H1 (cell line): ENCODE measurements at regions not wholly inside any gene's neighbourhood (a gene's known extent, or its start where the extent isn't known, plus 50 kb on each side); places are given as distances from the start of the nearest gene placed in this dataset.
A peak's percentile ranks its signal among the peaks of the same experiment; 100 is the strongest.

Source experiments
- CTCF ChIA-PET: fragments of 300-600 bp; sonication (Branson Sonifier 250); formaldehyde crosslinking; loops from one replicate; lab custom pipeline; 2021; ENCODE audit not compliant: partially characterized antibody; lab: Charles Lee
- POLR2A ChIA-PET: fragments of 300-600 bp; sonication (Branson Sonifier 250); formaldehyde crosslinking; loops from one replicate; lab custom pipeline; 2021; ENCODE audit warnings: inconsistent platforms; ENCODE audit not compliant: partially characterized antibody; lab: Charles Lee
- DNase-seq, 2 experiments: peaks; one replicate each; pipeline versions ENCODE4 v3.0.0 to v3.0.0-alpha.2; 2010 to 2022; ENCODE audit warnings: low spot score in 2 of 2, low read depth in 1 of 2, mixed read lengths in 1 of 2
- FAIRE-seq: peaks from 2 replicates; lab custom pipeline; 2011; peaks lifted over from hg19 to GRCh38; lab: Jason Lieb, UNC
- H2AFZ ChIP-seq: 2 replicates; pipeline ENCODE4 v1.8.1; 2012; ENCODE audit warnings: low read length, inconsistent platforms
- H2AK5ac ChIP-seq: 2 replicates; pipeline ENCODE4 v1.6.1; 2013; ENCODE audit warnings: low read depth, low read length
- H2BK120ac ChIP-seq: replicated peaks from 2 replicates; pipeline ENCODE3; 2013; ENCODE audit warnings: low read depth, low read length, inconsistent platforms
- H2BK12ac ChIP-seq: 2 replicates; pipeline ENCODE4 v1.6.1; 2013; ENCODE audit warnings: low read depth, low read length
- H2BK15ac ChIP-seq: 2 replicates; pipeline ENCODE4 v1.6.1; 2013; ENCODE audit warnings: low read length
- H2BK20ac ChIP-seq: 2 replicates; pipeline ENCODE4 v1.6.1; 2013; ENCODE audit warnings: low read length
- H2BK5ac ChIP-seq: 2 replicates; pipeline ENCODE4 v1.6.1; 2013; ENCODE audit warnings: low read depth, low read length
- H3K14ac ChIP-seq: 2 replicates; pipeline ENCODE4 v1.6.1; 2013; ENCODE audit warnings: inconsistent platforms; ENCODE audit not compliant: insufficient read length
- H3K18ac ChIP-seq: 2 replicates; pipeline ENCODE4 v1.6.1; 2013; ENCODE audit warnings: low read length; ENCODE audit errors: extremely low read depth
- H3K23ac ChIP-seq: 2 replicates; pipeline ENCODE4 v1.6.1; 2013; ENCODE audit warnings: inconsistent platforms; ENCODE audit not compliant: insufficient read length
- H3K23me2 ChIP-seq: 2 replicates; pipeline ENCODE4 v1.6.1; 2013; ENCODE audit warnings: low read depth, low read length
- H3K27ac ChIP-seq: 2 replicates; pipeline ENCODE4 v1.6.1; 2011; ENCODE audit warnings: low read depth, low read length, inconsistent platforms
- H3K27me3 ChIP-seq, 4 experiments: replicated peaks in 1 of 4; 1 replicate in 1 of 4; 2 replicates in 3 of 4; pipeline versions ENCODE4 v1.6.1 to v1.8.1; 2011 to 2013; ENCODE audit warnings: low read length in 3 of 4, mild to moderate bottlenecking in 3 of 4, inconsistent platforms in 2 of 4, mixed read lengths in 2 of 4, moderate library complexity in 1 of 4; ENCODE audit not compliant: control insufficient read depth in 3 of 4, insufficient read depth in 3 of 4; ENCODE audit errors: extremely low read depth in 1 of 4
- H3K36me3 ChIP-seq, 4 experiments: 2 replicates each; pipeline versions ENCODE4 v1.6.1 to v1.8.1; 2011 to 2013; ENCODE audit warnings: mild to moderate bottlenecking in 4 of 4, low read length in 3 of 4, moderate library complexity in 2 of 4, control low read depth in 1 of 4, inconsistent platforms in 1 of 4; ENCODE audit not compliant: insufficient read depth in 4 of 4, control insufficient read depth in 2 of 4
- H3K4ac ChIP-seq: replicated peaks from 2 replicates; pipeline ENCODE3; 2013; ENCODE audit warnings: low read length, low read depth, mixed read lengths, inconsistent platforms; ENCODE audit not compliant: insufficient read length
- H3K4me1 ChIP-seq, 4 experiments: replicated peaks in 1 of 4; 1 replicate in 1 of 4; 2 replicates in 3 of 4; pipeline versions ENCODE4 v1.6.1 to v1.8.1; 2011 to 2013; ENCODE audit warnings: low read length in 3 of 4, inconsistent platforms in 2 of 4, mixed read lengths in 1 of 4; ENCODE audit not compliant: insufficient read depth in 4 of 4, control insufficient read depth in 3 of 4
- H3K4me2 ChIP-seq, 2 experiments: 2 replicates each; pipeline versions ENCODE4 v1.6.1 to v1.8.1; 2011 to 2013; ENCODE audit warnings: low read depth in 2 of 2, low read length in 2 of 2, control low read depth in 1 of 2, inconsistent platforms in 1 of 2, mild to moderate bottlenecking in 1 of 2; ENCODE audit not compliant: insufficient read depth in 1 of 2
- H3K4me3 ChIP-seq, 4 experiments: fragments of 200-600, 300-600 bp in 1 of 4; sonication (generic), shearing (Covaris generic), sonication (Bioruptor Twin) in 1 of 4; 2 replicates each; pipeline versions ENCODE4 v1.5.1 to v1.8.1; 2011 to 2016; ENCODE audit warnings: low read length in 4 of 4, low read depth in 3 of 4, control low read depth in 2 of 4, inconsistent platforms in 2 of 4, mild to moderate bottlenecking in 2 of 4, mixed read lengths in 1 of 4, moderate library complexity in 1 of 4; ENCODE audit not compliant: insufficient read depth in 2 of 4; ENCODE audit errors: extremely low read depth in 1 of 4
- H3K56ac ChIP-seq: replicated peaks from 2 replicates; pipeline ENCODE3; 2013; ENCODE audit warnings: low read depth, mild to moderate bottlenecking, mixed read lengths, low read length, inconsistent platforms; ENCODE audit not compliant: insufficient read length
- H3K79me1 ChIP-seq: 2 replicates; pipeline ENCODE4 v1.6.1; 2013; ENCODE audit warnings: low read depth, low read length, control low read depth
- H3K79me2 ChIP-seq, 2 experiments: 2 replicates each; pipeline versions ENCODE4 v1.6.1 to v1.8.1; 2012 to 2013; ENCODE audit warnings: low read length in 2 of 2, mild to moderate bottlenecking in 2 of 2, inconsistent platforms in 1 of 2; ENCODE audit not compliant: insufficient read depth in 2 of 2, control insufficient read depth in 1 of 2
- H3K9ac ChIP-seq, 4 experiments: replicated peaks in 1 of 4; 1 replicate in 1 of 4; 2 replicates in 3 of 4; pipeline versions ENCODE4 v1.6.1 to v1.8.1; 2011 to 2013; ENCODE audit warnings: low read depth in 3 of 4, low read length in 3 of 4, control low read depth in 2 of 4, mild to moderate bottlenecking in 2 of 4, moderate library complexity in 2 of 4, inconsistent platforms in 1 of 4; ENCODE audit errors: extremely low read depth in 1 of 4
- H3K9me3 ChIP-seq, 2 experiments: 2 replicates each; pipeline versions ENCODE4 v1.6.1 to v1.8.1; 2012 to 2013; ENCODE audit warnings: mild to moderate bottlenecking in 2 of 2, moderate library complexity in 2 of 2, control low read depth in 1 of 2, inconsistent platforms in 1 of 2, low read depth in 1 of 2, low read length in 1 of 2, mixed read lengths in 1 of 2; ENCODE audit not compliant: insufficient read depth in 2 of 2
- H4K20me1 ChIP-seq, 2 experiments: replicated peaks in 1 of 2; 2 replicates each; pipeline versions ENCODE3 to v1.8.1; 2011 to 2013; ENCODE audit warnings: inconsistent platforms in 2 of 2, low read length in 2 of 2, mild to moderate bottlenecking in 1 of 2; ENCODE audit not compliant: insufficient read depth in 2 of 2, control insufficient read depth in 1 of 2
- H4K5ac ChIP-seq: 2 replicates; pipeline ENCODE4 v1.6.1; 2013; ENCODE audit warnings: low read length, low read depth, mixed read lengths, inconsistent platforms; ENCODE audit not compliant: insufficient read length
- H4K8ac ChIP-seq: 2 replicates; pipeline ENCODE4 v1.8.0; 2013; ENCODE audit warnings: mild to moderate bottlenecking, moderate library complexity, low read length, inconsistent platforms; ENCODE audit not compliant: insufficient read depth; ENCODE audit errors: extremely low read depth
- H4K91ac ChIP-seq: replicated peaks from 2 replicates; pipeline ENCODE3; 2013; ENCODE audit warnings: low read length, mixed read lengths, inconsistent platforms; ENCODE audit not compliant: insufficient read length
- ASH2L ChIP-seq: fragments of 200-600, 300-600 bp; sonication (generic); IDR thresholded peaks from one replicate; pipeline ENCODE4 v1.7.1; 2017; ENCODE audit warnings: low read length
- BRCA1 ChIP-seq: IDR thresholded peaks from 2 replicates; pipeline ENCODE4 v1.6.1; 2012; ENCODE audit warnings: low read depth, low read length, improper control_type of control experiment
- CBX5 ChIP-seq: fragments of 300-800, 300-1000 bp; sonication (generic); IDR thresholded peaks from 2 replicates; pipeline ENCODE4 v1.7.1; 2016; ENCODE audit warnings: antibody characterized with exemption, low read length, low read depth
- EZH2 ChIP-seq: fragments of 200-600 bp; sonication (generic); IDR thresholded peaks from 2 replicates; pipeline ENCODE4 v1.7.1; 2012; ENCODE audit warnings: low read depth, mild to moderate bottlenecking, moderate library complexity, low read length, inconsistent platforms; ENCODE audit not compliant: severe bottlenecking
- JUND ChIP-seq: IDR thresholded peaks from 2 replicates; pipeline ENCODE4 v1.6.1; 2011; ENCODE audit warnings: mild to moderate bottlenecking, improper control_type of control experiment, low read length
- KDM5A ChIP-seq: fragments of 200-600 bp; IDR thresholded peaks from 2 replicates; pipeline ENCODE4 v1.7.1; 2012; ENCODE audit warnings: mild to moderate bottlenecking, low read length, inconsistent platforms, mixed read lengths
- NRF1 ChIP-seq: IDR thresholded peaks from 2 replicates; pipeline ENCODE4 v1.6.1; 2011; ENCODE audit warnings: mild to moderate bottlenecking, low read depth, low read length, improper control_type of control experiment
- POU5F1 ChIP-seq: IDR thresholded peaks from 2 replicates; pipeline ENCODE4 v1.6.1; 2011; ENCODE audit warnings: low read depth, mild to moderate bottlenecking, low read length, moderate library complexity
- RAD21 ChIP-seq, 2 experiments: IDR thresholded peaks in 1 of 2; conservative IDR thresholded peaks in 1 of 2; 2 replicates each; pipeline ENCODE4 v1.6.1; 2011; ENCODE audit warnings: low read depth in 2 of 2, low read length in 2 of 2, improper control_type of control experiment in 1 of 2, inconsistent platforms in 1 of 2, mild to moderate bottlenecking in 1 of 2, moderate library complexity in 1 of 2
- SIRT6 ChIP-seq: IDR thresholded peaks from one replicate; pipeline ENCODE4 v1.7.1; 2012; ENCODE audit warnings: low read length, inconsistent platforms
- SIX5 ChIP-seq: IDR thresholded peaks from 2 replicates; pipeline ENCODE4 v1.6.1; 2011; ENCODE audit warnings: mild to moderate bottlenecking, low read depth, low read length
- SP4 ChIP-seq: IDR thresholded peaks from 2 replicates; pipeline ENCODE4 v1.6.1; 2012; ENCODE audit warnings: low read length, inconsistent platforms
- SRF ChIP-seq: IDR thresholded peaks from 2 replicates; pipeline ENCODE4 v1.6.1; 2011; ENCODE audit warnings: mild to moderate bottlenecking, low read depth, low read length, moderate library complexity
- TAF7 ChIP-seq: optimal IDR thresholded peaks from 2 replicates; pipeline ENCODE3; 2011; ENCODE audit warnings: low read depth, mild to moderate bottlenecking, inconsistent platforms, low read length, moderate library complexity, borderline replicate concordance
- USF2 ChIP-seq: IDR thresholded peaks from 2 replicates; pipeline ENCODE4 v1.6.1; 2011; ENCODE audit warnings: low read length, improper control_type of control experiment
- WGBS, 2 experiments: shearing (Covaris generic) in 1 of 2; methylation state at CpG; one replicate each; pipeline versions ENCODE4 v1.1.6 to v1.1.7; 2013 to 2015; ENCODE audit warnings: low lambda C conversion rate in 2 of 2, mixed read lengths in 2 of 2, inconsistent platforms in 1 of 2, low coverage in 1 of 2, missing lambda C conversion rate in 1 of 2; ENCODE audit not compliant: insufficient replicate concordance in 2 of 2, insufficient coverage in 1 of 2, insufficient read length in 1 of 2; ENCODE audit errors: extremely low coverage in 1 of 2, missing lambda C conversion rate in 1 of 2; 5-methylcytosine and 5-hydroxymethylcytosine counted together

- Histone ChIP-seq H2BK15ac (no peak overlapping the region), H3K27me3 (no peaks in the 10 kb centered on the region), H4K91ac (no peak overlapping the region), H4K20me1 (no peaks in the 10 kb centered on the region), H3K4ac (no peak overlapping the region), H3K23me2 (no peaks in the 10 kb centered on the region), H2AK5ac (no peak overlapping the region), H3K27ac (no peak overlapping the region), H3K18ac (peak overlapping the region; percentile 28; the same call in 1 of the 2 replicates), H2BK5ac (no peak overlapping the region), H3K23ac (no peak overlapping the region), H3K79me1 (no peaks in the 10 kb centered on the region), H4K5ac (no peak overlapping the region), H3K36me3 (no peaks in the 10 kb centered on the region), H2AFZ (peak overlapping the region; percentile 77; the same call in 1 of the 2 replicates), H2BK20ac (no peak overlapping the region), H3K4me3 (no peak overlapping the region), H3K14ac (no peak overlapping the region), H3K9me3 (no peaks in the 10 kb centered on the region), H2BK120ac (no peak overlapping the region), H4K8ac (peak overlapping the region; percentile 19; the same call in 1 of the 2 replicates), H3K79me2 (no peaks in the 10 kb centered on the region), H2BK12ac (no peak overlapping the region), H3K4me2 (no peak overlapping the region), H3K4me1 (peaks cover 0 to 4% (median 3%) of the 10 kb centered on the region in 4 experiments; a peak in 2 of 7 replicates), H3K56ac (no peak overlapping the region), H3K9ac (no peak overlapping the region)
- WGBS, 2 experiments = 85% methylated on average over 12 of the region's 12 CpGs; no CpG with 5 or more reads in 1 of the 2 experiments
- FAIRE-seq (no peak), DNase-seq (no peak)
- ChIA-PET POLR2A (no interaction called here), CTCF (interaction anchor here (0.5 to 1.3 kb wide), 5 partner anchors 18 to 533 kb away, joined by 3 read pairs; no protein-coding TSS in a partner anchor)
- TF ChIP-seq EZH2 (no peak), POU5F1 (no peak), ASH2L (no peak), RAD21 (IDR thresholded peaks at IDR 0.05 in 1 of 2, conservative IDR thresholded peaks at IDR 0.05 in 1 of 2; ENCODE audit: low read depth in 2 of 2, low read length in 2 of 2) (no peak), BRCA1 (no peak), SP4 (no peak), JUND (no peak), SRF (no peak), NRF1 (no peak), SIRT6 (no peak), USF2 (no peak), CBX5 (no peak), SIX5 (no peak), TAF7 (no peak), KDM5A (no peak)
Measured at GRCh38 chr16:22734368-22734767, 79.6 kb upstream of the HS3ST2 start.
